Colonic mucosa (tissue), 4 donors: ENCODE measurements at regions not wholly inside any gene's neighbourhood (a gene's known extent, or its start where the extent isn't known, plus 50 kb on each side); places are given as distances from the start of the nearest gene placed in this dataset.
"Not testable (repeated sequence)": the region's sequence is repeated elsewhere in the genome, so short reads cannot be mapped to it uniquely, and the experiment has no call there.

Source experiments
- DNase-seq: peaks from one replicate; pipeline ENCODE4 v3.0.0-alpha.2; 2020
- H3K27ac ChIP-seq: fragments of 200-600 bp; one replicate; pipeline ENCODE4 v1.8.0; 2021
- H3K27me3 ChIP-seq: fragments of 200-600 bp; one replicate; pipeline ENCODE4 v1.8.0; 2021
- H3K36me3 ChIP-seq: fragments of 200-600 bp; one replicate; pipeline ENCODE4 v1.8.0; 2021
- H3K4me1 ChIP-seq: fragments of 200-600 bp; one replicate; pipeline ENCODE4 v1.8.0; 2021; ENCODE audit warnings: mild to moderate bottlenecking
- H3K4me3 ChIP-seq: fragments of 200-600 bp; one replicate; pipeline ENCODE4 v1.8.0; 2021
- H3K9ac ChIP-seq, 2 donors: one replicate each; pipeline ENCODE4 v1.7.0; 2013; ENCODE audit warnings: control low read depth in 2 of 2, low read depth in 2 of 2, low read length in 2 of 2
- H3K9me3 ChIP-seq: fragments of 200-600 bp; one replicate; pipeline ENCODE4 v1.8.0; 2021
- CTCF ChIP-seq: fragments of 200-600 bp; IDR thresholded peaks from one replicate; pipeline ENCODE4 v1.8.0; 2022; ENCODE audit warnings: antibody characterized with exemption, mild to moderate bottlenecking
- intact Hi-C: fragments of 100-400 bp; cut with DNase I; formaldehyde crosslinking; loops from one replicate; pipeline ENCODE4 v1.14.1; 2022
- donor health status: healthy.
- donor health status: DM: no; HTN: no; CAD: no.
- donor health status: DM: no; HTN: no; CAD: no.

DNA sequence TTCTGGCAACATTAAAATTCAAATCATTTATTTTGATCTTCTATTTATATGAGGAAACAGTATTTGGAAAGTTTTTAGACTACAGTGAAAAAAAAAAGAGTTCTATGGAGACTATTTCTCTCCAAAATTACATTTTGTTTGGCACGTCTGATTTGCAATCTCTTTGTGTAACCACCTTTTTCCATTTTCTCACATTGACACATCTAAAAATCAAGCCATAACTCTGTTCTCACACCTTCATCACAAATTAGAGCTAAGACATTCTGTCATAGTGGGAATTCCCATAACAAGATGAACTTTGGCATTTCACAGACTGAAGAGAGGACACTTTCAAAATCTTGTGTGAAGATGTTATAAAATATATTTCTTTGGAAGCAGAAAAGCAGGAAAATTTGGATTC lies 468.9 kb downstream of the GRIA2 start:
- H3K9me3 ChIP-seq, result no peaks in the 10 kb centered on the region

DNA sequence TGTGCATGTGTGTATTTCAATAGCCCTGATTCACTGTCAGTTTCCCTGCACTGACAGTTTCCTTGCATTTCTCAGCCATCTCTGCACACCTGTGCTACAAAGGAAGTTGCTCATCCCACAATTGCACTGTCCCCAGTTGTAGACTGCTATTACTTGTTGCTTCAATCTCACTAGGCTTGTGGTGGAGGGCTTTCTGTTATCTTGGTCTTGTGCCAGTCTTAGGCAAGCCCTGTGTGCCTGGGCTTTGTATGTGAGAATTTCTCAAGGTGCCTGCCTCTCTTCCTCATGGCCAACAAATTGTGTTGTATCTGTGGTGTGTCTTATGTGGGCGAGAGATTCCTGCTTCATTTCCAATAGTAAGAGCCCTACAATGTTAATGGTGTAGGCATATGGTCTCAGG lies 467.4 kb downstream of the GRIA2 start:
- intact Hi-C loops, result no loop called here
- H3K9me3 ChIP-seq, result no peaks in the 10 kb centered on the region
- no peaks in the 10 kb centered on the region for H3K36me3 ChIP-seq
- H3K27ac ChIP-seq, result no peak overlapping the region
- no peak for TF ChIP-seq CTCF
- H3K9ac ChIP-seq, result no peak overlapping the region
- DNase-seq, result no peak
- H3K27me3 ChIP-seq, result no peaks in the 10 kb centered on the region
- H3K4me1 ChIP-seq, result no peaks in the 10 kb centered on the region
- H3K4me3 ChIP-seq, result no peak overlapping the region

More for the DNA sequence above, 468.9 kb downstream of the GRIA2 start:
- H3K4me1 ChIP-seq, result no peaks in the 10 kb centered on the region
- no peak overlapping the region for H3K27ac ChIP-seq
- TF ChIP-seq CTCF, result no peak
- no peak for DNase-seq
- intact Hi-C loops, result no loop called here
- H3K4me3 ChIP-seq, result no peak overlapping the region
- no peaks in the 10 kb centered on the region for H3K27me3 ChIP-seq
- no peak overlapping the region for H3K9ac ChIP-seq
- H3K36me3 ChIP-seq, result no peaks in the 10 kb centered on the region

- H3K27ac ChIP-seq, intact Hi-C loops, H3K27me3 ChIP-seq, H3K36me3 ChIP-seq, H3K9me3 ChIP-seq, DNase-seq, H3K4me1 ChIP-seq, H3K9ac ChIP-seq, H3K4me3 ChIP-seq: not testable (repeated sequence)
Observed at GRCh38 chr4:157679326-157679725, 458.8 kb downstream of the GRIA2 start.

- TF ChIP-seq CTCF, result no peak
- Histone ChIP-seq H3K9me3 (no peaks in the 10 kb centered on the region), H3K27me3 (no peaks in the 10 kb centered on the region), H3K4me3 (no peak overlapping the region), H3K4me1 (no peaks in the 10 kb centered on the region), H3K27ac (no peak overlapping the region), H3K9ac (no peak overlapping the region), H3K36me3 (no peaks in the 10 kb centered on the region)
- no peak for DNase-seq
- intact Hi-C loops, result no loop called here
Observed at GRCh38 chr4:157678478-157678877, 457.9 kb downstream of the GRIA2 start.

DNA sequence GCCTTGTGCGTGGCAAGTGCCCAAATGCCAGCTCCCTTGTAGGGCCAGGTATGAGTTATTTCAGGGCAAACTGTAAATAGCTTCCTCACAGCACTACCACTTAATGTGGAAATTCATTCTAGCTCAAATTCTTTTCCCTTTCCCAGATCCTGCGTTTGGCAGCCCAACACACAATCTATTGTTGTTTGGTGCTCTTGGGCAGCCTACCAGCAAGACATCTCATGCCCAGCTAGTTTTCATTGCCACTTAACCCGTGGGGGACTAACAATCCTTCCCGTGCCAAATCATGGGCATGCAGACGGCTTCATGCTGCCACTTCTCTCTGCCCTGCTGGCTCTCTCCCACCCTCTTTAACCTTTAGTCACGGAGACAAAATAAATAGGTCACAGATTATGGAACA lies 454.2 kb downstream of the GRIA2 start:
- H3K9me3 ChIP-seq, result no peaks in the 10 kb centered on the region
- DNase-seq, result no peak
- no peaks in the 10 kb centered on the region for H3K36me3 ChIP-seq
- H3K4me3 ChIP-seq, result no peak overlapping the region
- H3K4me1 ChIP-seq, result no peaks in the 10 kb centered on the region
- intact Hi-C loops, result no loop called here
- no peak overlapping the region for H3K9ac ChIP-seq
- no peak overlapping the region for H3K27ac ChIP-seq
- no peak for TF ChIP-seq CTCF
- no peaks in the 10 kb centered on the region for H3K27me3 ChIP-seq

- H3K9me3 ChIP-seq, result no peaks in the 10 kb centered on the region
Observed at GRCh38 chr4:157667836-157668235, 447.3 kb downstream of the GRIA2 start.

More at GRCh38 chr4:157667836-157668235, 447.3 kb downstream of the GRIA2 start:
- intact Hi-C loops, result no loop called here
- DNase-seq, result no peak
- no peak overlapping the region for H3K9ac ChIP-seq
- no peak for TF ChIP-seq CTCF
- H3K4me3 ChIP-seq, result no peak overlapping the region
- H3K4me1 ChIP-seq, result no peaks in the 10 kb centered on the region
- no peak overlapping the region for H3K27ac ChIP-seq
- H3K27me3 ChIP-seq, result no peaks in the 10 kb centered on the region
- no peaks in the 10 kb centered on the region for H3K36me3 ChIP-seq
